ENCODE measurements at regions not wholly inside any gene's neighbourhood (a gene's known extent, or its start where the extent isn't known, plus 50 kb on each side); places are given as distances from the start of the nearest gene placed in this dataset.

- TF ChIP-seq CTCF (IDR thresholded peaks at IDR 0.05; ENCODE audit: insufficient read depth, low read depth, low read length), result no peak
- no peak for TF ChIP-seq EZH2 (IDR thresholded peaks at IDR 0.05; ENCODE audit: insufficient read depth, low read length)
Observed at GRCh38 chr20:47418069-47418757, 61.7 kb upstream of the ZMYND8 start.

All from astrocyte (in vitro differentiated cells and primary cell).